HG02642 (cell line): ENCODE measurements at regions not wholly inside any gene's neighbourhood (a gene's known extent, or its start where the extent isn't known, plus 50 kb on each side); places are given as distances from the start of the nearest gene placed in this dataset.
"Not testable (repeated sequence)": the region's sequence is repeated elsewhere in the genome, so short reads cannot be mapped to it uniquely, and the experiment has no call there.

Experiments
- ATAC-seq: cut with Tn5 transposase; IDR thresholded peaks from one replicate; pipeline ENCODE4 v1.9.1; 2021; ENCODE audit warnings: mild to moderate bottlenecking; ENCODE audit not compliant: unreplicated experiment, poor library complexity

DNA sequence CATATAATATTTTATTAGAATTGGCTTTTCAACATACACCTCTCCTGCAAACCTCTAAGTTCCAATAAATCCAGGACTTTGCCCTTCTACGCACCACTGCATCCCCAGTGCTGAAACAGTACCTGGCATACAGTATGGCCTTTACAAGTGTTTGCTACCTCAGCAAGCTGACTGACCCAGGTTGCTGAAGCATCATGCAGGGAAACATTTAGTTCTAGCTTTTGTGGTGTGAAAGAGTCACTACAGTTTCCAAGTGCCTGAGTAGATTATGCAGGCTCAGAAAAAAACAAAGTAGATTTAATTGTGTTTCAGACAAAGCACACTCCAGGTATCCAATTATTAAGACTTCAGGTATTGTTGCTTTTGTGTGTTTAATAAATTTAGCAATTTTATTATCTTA, 614.2 kb upstream of the NRSN1 start:
- ATAC-seq: no peak

- ATAC-seq: no peak
Measured at GRCh38 chr6:23518294-23518693, 607.7 kb upstream of the NRSN1 start.

DNA sequence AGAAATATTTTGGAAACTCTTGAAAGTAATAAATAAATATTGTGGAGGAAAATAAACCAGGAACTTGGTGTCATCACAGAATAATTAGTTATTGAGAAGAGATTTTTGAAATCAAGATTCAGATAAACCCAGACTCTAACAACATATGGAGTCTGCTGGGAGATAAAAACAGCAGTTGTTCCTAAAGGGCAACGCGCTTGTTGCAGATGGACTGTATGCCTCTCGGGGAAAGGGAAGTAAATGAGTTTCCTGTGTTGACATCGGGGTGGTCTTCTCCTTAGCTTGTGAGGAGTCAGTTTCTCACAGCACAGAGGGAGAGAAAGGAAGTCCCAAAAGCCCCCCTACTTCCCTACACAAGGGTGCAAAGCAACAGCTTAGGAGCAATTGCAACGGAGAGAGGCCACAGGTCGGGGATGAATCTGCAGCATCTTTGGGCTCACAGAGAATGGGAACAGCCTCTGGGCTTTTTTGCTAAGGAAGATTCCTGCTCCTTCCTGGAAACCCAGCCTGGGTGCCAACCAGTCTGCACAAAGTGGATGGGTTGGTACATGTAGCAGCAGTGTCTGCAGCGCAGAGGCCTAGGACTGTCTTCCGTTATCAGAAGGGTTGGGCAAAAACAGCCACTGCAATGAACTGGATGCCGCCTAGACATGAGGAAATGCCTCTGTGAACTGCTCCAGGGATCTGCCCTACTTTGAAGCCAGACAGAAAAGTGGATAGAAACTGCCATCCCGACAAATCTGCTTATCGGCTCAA, 603.0 kb upstream of the NRSN1 start:
- ATAC-seq: no peak

GRCh38 chr6:23523771-23524170, 602.2 kb upstream of the NRSN1 start:
- no peak for ATAC-seq

GRCh38 chr6:23524548-23524947, 601.5 kb upstream of the NRSN1 start:
- no peak for ATAC-seq

DNA sequence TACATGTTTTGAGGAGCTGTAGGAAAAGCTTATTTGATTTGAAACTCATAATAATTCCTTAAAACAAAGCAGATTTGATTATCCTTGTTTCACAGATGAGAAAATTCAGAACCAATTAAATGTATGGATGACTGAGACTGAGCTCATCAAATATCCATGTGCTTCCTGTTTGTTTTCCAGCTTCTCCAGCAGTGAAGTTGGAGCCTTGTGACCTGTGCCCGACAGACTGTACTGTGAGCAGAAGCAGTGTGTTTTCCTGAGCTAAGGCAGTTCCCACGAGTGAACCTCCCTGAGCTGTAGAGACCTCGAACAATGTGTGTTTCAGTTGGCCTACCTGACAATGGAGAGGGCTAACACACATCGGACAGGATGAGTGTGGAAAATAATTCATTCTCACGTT, 599.5 kb upstream of the NRSN1 start:
- no peak for ATAC-seq

DNA sequence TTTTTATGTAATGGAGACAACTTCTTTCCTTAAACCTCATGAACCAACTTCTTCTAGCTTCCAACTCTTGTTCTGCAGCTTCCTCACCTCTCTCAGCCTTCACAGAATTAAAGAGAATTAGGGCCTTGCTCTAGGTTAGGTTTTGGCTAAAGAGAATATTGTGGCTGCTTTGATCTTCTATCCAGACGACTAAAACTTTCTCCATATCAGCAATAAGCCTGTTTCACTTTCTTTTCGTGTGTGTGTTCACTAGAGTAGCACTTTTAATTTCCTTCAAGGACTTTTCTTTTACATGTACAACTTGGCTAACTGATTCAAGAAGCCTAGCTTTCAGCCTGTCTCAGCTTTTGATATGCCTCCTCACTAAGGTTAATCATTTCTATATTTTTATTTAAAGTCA, 596.1 kb upstream of the NRSN1 start:
- ATAC-seq: no peak

GRCh38 chr6:23531666-23532065, 594.3 kb upstream of the NRSN1 start:
- ATAC-seq: no peak

DNA sequence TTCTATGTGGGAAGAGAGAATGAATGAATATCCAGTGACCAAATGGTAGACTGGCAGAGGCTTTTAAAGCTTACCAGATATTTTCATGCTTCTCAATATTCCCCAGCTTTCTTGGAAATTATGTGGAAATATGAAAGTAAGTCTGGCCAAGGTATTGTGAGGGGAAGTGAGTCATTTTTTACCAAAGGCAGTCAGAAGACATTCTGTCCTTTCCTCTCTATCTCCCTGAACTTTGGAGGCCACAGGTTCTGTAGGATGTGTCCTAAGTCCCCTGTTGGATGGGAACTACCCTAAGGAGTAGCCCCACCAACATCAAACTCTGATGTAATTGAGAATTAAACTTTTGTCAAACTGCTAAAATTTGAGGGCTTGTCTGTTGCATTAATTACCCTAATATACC, 593.8 kb upstream of the NRSN1 start:
- ATAC-seq: no peak

DNA sequence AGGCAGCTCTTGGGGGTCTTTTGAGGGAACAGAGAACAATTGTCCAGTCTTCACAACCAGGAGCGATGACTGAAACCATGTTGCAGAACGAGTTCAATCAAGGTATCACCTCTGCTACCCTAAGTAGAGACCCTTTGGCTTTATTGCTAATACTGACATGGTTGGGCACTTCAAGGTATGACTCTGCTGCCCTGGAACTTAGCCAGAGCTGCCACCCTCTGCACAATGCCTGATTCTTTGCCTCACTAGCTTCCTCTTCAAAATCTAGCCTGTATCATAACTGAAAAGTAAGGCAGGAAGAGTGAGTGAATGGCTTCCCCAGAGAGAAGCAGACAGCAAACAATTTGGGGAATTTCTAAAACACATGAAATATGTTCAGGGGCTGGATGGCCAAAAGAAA, 592.7 kb upstream of the NRSN1 start:
- no peak for ATAC-seq

DNA sequence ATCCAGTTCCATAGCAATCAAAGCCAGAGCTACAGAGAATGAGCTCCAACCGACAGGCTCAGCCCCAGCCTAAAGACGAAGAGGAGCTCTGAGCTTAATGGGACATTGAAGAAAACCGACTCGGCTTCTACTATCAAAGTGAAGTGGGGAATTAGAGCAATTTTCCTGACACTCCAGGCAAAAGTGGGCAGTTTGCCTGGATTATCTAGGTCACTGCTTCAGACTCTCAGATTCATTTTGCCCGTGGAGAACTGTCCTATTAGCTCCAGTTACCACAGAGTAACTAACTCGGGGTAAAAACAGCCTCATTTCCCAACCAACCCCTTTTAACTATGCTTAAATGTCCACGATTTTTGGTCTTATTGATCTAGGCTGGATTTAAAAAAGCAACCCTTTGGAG, 592.1 kb upstream of the NRSN1 start:
- no peak for ATAC-seq

DNA sequence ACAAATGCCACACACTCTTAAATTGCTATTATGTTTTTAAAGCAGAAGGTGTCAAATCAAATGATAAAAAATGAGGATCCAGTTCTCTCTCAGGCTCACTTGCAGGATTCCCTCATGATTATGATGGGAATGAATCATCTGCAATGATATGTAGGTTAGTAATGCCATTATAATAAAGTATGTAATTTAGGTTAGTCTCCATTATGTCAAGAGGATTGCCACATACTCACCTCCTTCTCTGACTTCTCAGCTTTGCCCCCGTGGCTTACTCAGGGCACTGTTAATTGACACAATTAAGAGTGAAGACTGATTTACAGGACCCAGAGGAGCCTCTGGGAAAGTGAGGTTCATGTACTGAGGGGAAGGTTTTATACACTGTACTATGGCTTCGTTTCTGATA, 591.7 kb upstream of the NRSN1 start:
- no peak for ATAC-seq

DNA sequence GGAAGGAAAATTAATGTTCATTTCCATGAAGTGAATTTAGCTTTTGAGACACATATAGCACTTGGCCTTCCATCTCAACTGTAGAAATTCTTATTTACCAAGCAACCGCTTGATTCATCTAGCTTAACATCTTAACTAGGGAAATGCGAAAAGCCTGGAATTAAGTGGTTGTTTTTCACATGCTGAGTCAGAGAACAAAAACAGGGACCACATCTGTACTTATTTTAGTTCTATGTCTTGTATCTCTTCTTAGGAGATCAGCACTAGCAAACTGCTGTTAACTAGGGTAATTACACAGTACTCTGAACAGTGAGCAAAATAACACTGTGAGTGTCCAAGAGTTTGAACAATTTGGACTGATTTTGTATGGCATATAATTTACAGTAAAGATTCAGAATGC, 590.9 kb upstream of the NRSN1 start:
- no peak for ATAC-seq

DNA sequence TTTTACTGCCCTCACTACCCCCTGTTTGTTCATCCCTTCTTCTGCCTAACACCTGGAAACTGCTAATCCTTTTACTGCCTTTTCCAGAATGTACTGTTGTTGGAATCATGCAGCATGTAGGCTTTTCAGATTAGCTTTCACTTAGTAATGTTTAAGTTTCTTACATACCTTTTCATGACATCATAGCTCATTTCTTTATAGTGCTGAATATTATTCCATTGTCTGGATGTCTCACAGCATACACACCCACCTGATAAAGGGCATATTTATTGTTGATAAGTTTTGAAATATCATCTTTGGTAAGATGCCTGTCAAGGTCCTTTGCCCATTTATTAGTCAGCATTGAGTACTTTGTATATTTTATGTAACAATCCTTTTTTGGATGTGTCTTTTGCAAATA, 588.2 kb upstream of the NRSN1 start:
- no peak for ATAC-seq

- no peak for ATAC-seq
Measured at GRCh38 chr6:23547851-23548250, 578.2 kb upstream of the NRSN1 start.

DNA sequence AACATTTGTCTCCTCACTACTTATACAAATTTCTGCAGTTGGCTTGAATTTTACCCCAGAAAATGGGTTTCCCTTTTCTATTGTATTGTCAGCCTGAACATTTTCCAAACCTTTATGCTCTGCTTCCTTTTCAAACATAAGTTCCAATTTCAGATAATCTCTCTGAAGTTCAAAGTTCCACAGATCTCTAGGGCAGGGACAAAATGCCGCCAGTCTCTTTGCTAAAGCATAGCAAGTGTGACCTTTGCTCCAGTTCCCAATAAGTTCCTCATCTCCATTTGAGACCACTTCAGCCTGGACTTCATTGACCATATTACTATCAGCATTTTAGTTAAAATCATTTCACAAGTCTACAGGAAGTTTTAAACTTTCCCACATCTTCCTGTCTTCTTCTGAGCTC, 571.1 kb upstream of the NRSN1 start:
- not testable (repeated sequence) for ATAC-seq

DNA sequence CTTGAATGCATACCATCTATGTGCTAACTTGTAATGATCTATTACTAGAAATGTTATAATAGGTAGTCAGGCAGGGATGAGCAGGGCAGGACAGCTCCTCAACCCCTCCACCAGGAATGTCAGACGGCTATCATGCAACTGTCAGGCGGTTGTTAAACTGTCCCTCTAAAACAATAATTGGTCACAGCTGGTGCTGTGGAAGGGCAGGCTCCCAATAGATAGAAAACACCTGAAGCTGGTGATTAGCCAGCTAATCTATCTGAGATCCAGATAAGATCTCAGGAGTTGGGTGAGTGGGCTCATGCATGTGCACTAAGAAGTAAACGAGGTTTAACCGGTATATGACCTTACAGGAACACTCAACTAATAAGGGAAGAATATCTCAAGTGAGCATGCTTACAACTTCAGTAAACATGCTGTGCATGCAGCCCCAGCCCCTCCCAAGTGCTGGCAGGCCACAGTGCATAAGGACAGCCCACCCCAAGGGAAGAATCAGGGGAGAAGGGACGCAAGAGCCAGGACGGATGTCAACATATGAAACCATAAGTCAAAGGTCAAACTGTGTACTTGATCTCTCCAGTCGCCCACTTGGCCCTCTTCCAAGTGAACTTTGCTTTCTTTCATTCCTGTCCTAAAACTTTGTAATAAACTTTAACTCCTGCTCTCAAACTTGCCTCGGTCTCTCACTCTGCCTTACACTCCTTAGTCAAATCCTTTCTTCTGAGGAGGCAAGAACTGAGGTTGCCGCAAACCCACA, 566.2 kb upstream of the NRSN1 start:
- no peak for ATAC-seq

DNA sequence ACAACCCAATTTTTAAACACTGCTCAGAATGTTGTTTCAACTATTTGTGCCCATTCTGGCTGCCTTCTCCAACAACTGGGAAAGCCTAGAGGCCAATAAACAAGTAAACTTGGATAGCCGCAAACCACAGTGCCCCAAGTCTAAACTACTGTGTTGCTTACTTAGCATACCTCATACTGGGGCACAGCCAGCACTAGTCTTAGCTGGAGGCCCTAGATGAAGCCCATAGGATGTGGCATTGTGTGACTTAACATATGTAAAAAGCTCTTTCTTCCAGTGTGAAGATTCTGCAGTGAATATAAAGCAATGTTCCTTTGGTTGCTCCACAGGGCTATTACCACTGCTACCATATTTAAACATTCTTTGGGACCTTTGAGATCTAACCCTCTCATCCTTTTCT, 564.3 kb upstream of the NRSN1 start:
- ATAC-seq: no peak

GRCh38 chr6:23562554-23562953, 563.5 kb upstream of the NRSN1 start:
- ATAC-seq: no peak

DNA sequence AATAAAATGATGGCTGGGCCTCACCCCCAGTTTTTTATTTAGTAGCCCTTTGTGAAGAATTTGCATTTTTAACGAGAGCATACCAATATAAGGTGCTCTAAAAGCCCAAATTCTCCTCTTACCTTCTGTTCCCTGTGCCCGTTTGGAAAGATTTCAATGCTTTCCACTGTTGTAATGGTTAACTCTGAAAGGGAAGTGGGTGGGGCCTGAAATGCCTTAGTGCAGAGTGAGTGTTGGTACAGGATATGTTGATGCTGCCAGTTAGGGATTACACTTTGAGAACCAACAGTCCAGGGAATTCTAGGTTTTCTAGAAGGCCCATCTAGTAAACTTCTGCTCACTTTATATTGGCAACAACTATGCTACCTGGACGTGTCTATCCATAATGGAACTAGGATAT, 562.7 kb upstream of the NRSN1 start:
- ATAC-seq: no peak

- no peak for ATAC-seq
Measured at GRCh38 chr6:23566418-23566817, 559.6 kb upstream of the NRSN1 start.

DNA sequence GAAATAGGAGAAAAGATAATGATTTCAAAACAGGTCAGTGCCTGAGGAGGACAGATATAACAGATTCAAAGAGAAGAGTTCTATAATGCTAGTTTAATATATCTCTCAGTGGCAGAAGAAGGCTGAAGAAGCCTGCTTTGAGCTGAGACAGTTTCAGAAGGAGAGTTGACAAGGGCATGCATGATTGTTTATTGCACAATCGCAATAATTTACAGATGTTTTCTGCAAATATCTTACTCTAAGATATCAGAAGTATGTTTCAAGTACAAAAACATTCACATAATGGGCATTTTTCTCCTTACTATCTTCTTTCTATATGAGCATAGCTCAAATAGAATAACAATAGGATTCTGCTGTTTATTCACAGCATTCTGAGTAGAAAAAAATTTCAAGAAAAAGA, 557.7 kb upstream of the NRSN1 start:
- ATAC-seq: no peak
